Loucy (cell line): ENCODE measurements at regions not wholly inside any gene's neighbourhood (a gene's known extent, or its start where the extent isn't known, plus 50 kb on each side); places are given as distances from the start of the nearest gene placed in this dataset.

Experiments
- CTCF ChIP-seq: fragments of 200-600 bp; sonication (generic); conservative IDR thresholded peaks from 2 replicates; pipeline ENCODE4 v1.5.1; 2014; ENCODE audit warnings: mild to moderate bottlenecking, antibody characterized with exemption, low read length
- EZH2phosphoT487 ChIP-seq: fragments of 200-600 bp; IDR thresholded peaks from 2 replicates; pipeline ENCODE4 v1.6.1; 2018; ENCODE audit warnings: antibody characterized with exemption, mild to moderate bottlenecking, moderate library complexity, borderline replicate concordance

GRCh38 chr2:239853706-239854327 is 171.3 kb downstream of the NDUFA10 start:
- TF ChIP-seq CTCF (no peak), EZH2phosphoT487 (no peak)
